ENCODE measurements at regions not wholly inside any gene's neighbourhood (a gene's known extent, or its start where the extent isn't known, plus 50 kb on each side); places are given as distances from the start of the nearest gene placed in this dataset.

DNA sequence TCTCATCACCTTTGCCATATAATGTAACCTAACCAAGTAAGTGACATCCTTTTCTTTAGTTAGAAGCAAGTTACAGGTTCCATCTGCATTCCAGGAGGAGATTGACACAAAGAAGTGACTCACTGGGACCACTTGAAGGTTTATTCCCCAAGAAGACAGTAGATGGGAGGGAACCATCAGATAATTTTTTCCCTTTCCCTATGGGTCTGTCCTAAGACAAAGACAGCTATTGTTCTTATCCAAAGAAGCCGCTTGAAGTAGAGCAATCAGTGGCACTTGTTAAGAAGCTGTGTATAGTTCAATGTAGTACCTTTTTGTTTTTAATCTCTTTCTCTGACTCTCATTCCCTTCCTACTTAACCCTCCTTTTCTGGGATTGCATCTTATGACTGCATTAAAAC is 139.9 kb upstream of the B3GALT2 start:
- Histone ChIP-seq H3K27me3 (ENCODE audit: control insufficient read depth, insufficient read depth, low read length) (no peaks in the 10 kb centered on the region), H3K9me3 (ENCODE audit: control insufficient read depth in 2 of 3, insufficient read depth in 1 of 3, low read length in 3 of 3) (peaks cover 0 to 11% (median 0%) of the 10 kb centered on the region in 3 donors), H3K36me3 (ENCODE audit: control insufficient read depth in 2 of 3, insufficient read depth in 3 of 3, low read length in 3 of 3) (no peaks in the 10 kb centered on the region), H3K4me3 (ENCODE audit: low read length in 3 of 3) (no peak overlapping the region), H3K27ac (ENCODE audit: low read depth in 2 of 2, low read length in 2 of 2) (no peak overlapping the region), H3K4me1 (ENCODE audit: control insufficient read depth in 2 of 3, insufficient read depth in 2 of 3, low read depth in 1 of 3, low read length in 3 of 3) (no peaks in the 10 kb centered on the region), H3K9ac (ENCODE audit: low read length in 3 of 3) (no peak overlapping the region)
- intact Hi-C loops (cut with DNase I): no loop called here
- no peak for DNase-seq
- FAIRE-seq: no peak
- TF ChIP-seq, protein P1, sequence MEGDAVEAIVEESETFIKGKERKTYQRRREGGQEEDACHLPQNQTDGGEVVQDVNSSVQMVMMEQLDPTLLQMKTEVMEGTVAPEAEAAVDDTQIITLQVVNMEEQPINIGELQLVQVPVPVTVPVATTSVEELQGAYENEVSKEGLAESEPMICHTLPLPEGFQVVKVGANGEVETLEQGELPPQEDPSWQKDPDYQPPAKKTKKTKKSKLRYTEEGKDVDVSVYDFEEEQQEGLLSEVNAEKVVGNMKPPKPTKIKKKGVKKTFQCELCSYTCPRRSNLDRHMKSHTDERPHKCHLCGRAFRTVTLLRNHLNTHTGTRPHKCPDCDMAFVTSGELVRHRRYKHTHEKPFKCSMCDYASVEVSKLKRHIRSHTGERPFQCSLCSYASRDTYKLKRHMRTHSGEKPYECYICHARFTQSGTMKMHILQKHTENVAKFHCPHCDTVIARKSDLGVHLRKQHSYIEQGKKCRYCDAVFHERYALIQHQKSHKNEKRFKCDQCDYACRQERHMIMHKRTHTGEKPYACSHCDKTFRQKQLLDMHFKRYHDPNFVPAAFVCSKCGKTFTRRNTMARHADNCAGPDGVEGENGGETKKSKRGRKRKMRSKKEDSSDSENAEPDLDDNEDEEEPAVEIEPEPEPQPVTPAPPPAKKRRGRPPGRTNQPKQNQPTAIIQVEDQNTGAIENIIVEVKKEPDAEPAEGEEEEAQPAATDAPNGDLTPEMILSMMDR (IDR thresholded peaks at IDR 0.05; ENCODE audit: borderline replicate concordance, extremely low read depth, insufficient read depth): no peak

DNA sequence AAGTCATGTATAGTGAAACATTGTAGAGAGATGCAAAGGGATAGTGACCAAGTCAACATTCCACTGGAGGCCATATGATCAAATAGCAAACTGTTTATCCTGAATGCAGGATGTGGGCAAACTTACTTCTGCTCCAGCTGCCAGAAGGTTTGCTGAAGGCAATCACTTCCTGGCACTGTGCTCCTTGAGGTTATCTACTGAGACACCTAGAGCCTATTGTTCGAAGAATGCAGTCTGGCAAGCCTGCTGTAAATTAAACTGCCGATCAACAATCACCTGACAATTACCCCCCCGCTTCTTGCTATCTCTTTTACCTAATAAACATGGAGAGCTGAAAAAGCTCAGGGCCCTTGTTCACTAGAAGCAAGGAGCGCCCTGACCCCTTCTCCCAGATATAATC is 139.4 kb upstream of the B3GALT2 start:
- no peak for FAIRE-seq
- H3K9ac ChIP-seq (ENCODE audit: low read length in 3 of 3): no peak overlapping the region

DNA sequence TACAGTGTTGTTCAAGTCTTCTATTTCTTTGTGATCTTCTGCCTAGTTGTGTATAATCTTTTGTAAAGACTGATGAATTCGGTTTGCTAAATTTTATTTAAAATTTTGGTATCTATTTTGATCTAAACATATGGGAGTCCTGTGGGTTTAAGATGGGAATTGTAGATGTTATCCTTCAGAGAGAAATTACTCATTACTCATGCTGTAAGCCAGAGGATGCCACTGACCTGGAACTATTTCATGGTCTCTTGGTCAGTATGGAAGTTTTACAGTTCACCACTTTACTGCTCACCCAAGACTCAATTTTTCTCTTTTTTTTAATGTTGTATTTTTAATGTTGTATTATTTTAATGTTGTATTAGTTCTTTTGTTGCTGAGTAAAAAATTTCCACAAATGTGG is 138.6 kb upstream of the B3GALT2 start:
- TF ChIP-seq, protein P1 (IDR thresholded peaks at IDR 0.05; ENCODE audit: borderline replicate concordance, extremely low read depth, insufficient read depth): no peak
- intact Hi-C loops (cut with DNase I): no loop called here
- H3K9ac ChIP-seq (ENCODE audit: low read length in 3 of 3): no peak overlapping the region
- FAIRE-seq (no peak), DNase-seq (no peak)
- H3K9me3 ChIP-seq (ENCODE audit: control insufficient read depth in 2 of 3, insufficient read depth in 1 of 3, low read length in 3 of 3): peaks cover 0 to 11% (median 0%) of the 10 kb centered on the region in 3 donors
- no peaks in the 10 kb centered on the region for H3K4me1 ChIP-seq (ENCODE audit: control insufficient read depth in 2 of 3, insufficient read depth in 2 of 3, low read depth in 1 of 3, low read length in 3 of 3)
- no peak overlapping the region for H3K27ac ChIP-seq (ENCODE audit: low read depth in 2 of 2, low read length in 2 of 2)
- no peaks in the 10 kb centered on the region for H3K27me3 ChIP-seq (ENCODE audit: control insufficient read depth, insufficient read depth, low read length)
- no peaks in the 10 kb centered on the region for H3K36me3 ChIP-seq (ENCODE audit: control insufficient read depth in 2 of 3, insufficient read depth in 3 of 3, low read length in 3 of 3)
- no peak overlapping the region for H3K4me3 ChIP-seq (ENCODE audit: low read length in 3 of 3)

More for the DNA sequence above, 139.4 kb upstream of the B3GALT2 start:
- intact Hi-C loops (cut with DNase I): no loop called here
- DNase-seq: no peak
- TF ChIP-seq, protein P1 (IDR thresholded peaks at IDR 0.05; ENCODE audit: borderline replicate concordance, extremely low read depth, insufficient read depth): no peak
- no peaks in the 10 kb centered on the region for H3K36me3 ChIP-seq (ENCODE audit: control insufficient read depth in 2 of 3, insufficient read depth in 3 of 3, low read length in 3 of 3)
- peaks cover 0 to 11% (median 0%) of the 10 kb centered on the region in 3 donors for H3K9me3 ChIP-seq (ENCODE audit: control insufficient read depth in 2 of 3, insufficient read depth in 1 of 3, low read length in 3 of 3)
- H3K27ac ChIP-seq (ENCODE audit: low read depth in 2 of 2, low read length in 2 of 2): no peak overlapping the region
- no peak overlapping the region for H3K4me3 ChIP-seq (ENCODE audit: low read length in 3 of 3)
- no peaks in the 10 kb centered on the region for H3K27me3 ChIP-seq (ENCODE audit: control insufficient read depth, insufficient read depth, low read length)
- no peaks in the 10 kb centered on the region for H3K4me1 ChIP-seq (ENCODE audit: control insufficient read depth in 2 of 3, insufficient read depth in 2 of 3, low read depth in 1 of 3, low read length in 3 of 3)

DNA sequence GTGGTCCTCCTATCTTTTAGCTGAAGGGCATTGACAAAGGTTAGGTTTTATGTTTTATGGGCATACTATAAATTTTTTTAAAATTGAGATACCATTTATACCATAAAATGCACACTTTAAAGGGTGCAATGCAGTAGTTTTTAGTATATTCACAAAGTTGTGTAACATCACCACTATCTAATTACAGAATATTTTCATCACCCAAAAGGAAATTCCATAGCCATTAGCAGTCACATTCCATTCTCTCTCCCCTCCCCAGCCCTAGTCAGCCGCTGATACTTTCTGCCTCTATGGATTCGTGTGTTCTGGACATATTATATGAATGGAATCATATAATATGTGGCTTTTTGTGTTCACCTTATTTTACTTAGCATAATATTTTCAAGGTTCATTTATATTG is 135.8 kb upstream of the B3GALT2 start:
- DNase-seq: no peak
- no peaks in the 10 kb centered on the region for H3K36me3 ChIP-seq (ENCODE audit: control insufficient read depth in 2 of 3, insufficient read depth in 3 of 3, low read length in 3 of 3)
- H3K4me1 ChIP-seq (ENCODE audit: control insufficient read depth in 2 of 3, insufficient read depth in 2 of 3, low read depth in 1 of 3, low read length in 3 of 3): no peaks in the 10 kb centered on the region
- TF ChIP-seq, protein P1 (IDR thresholded peaks at IDR 0.05; ENCODE audit: borderline replicate concordance, extremely low read depth, insufficient read depth): no peak
- H3K27me3 ChIP-seq (ENCODE audit: control insufficient read depth, insufficient read depth, low read length): no peaks in the 10 kb centered on the region
- H3K9me3 ChIP-seq (ENCODE audit: control insufficient read depth in 2 of 3, insufficient read depth in 1 of 3, low read length in 3 of 3): no peaks in the 10 kb centered on the region
- intact Hi-C loops (cut with DNase I): no loop called here
- no peak for FAIRE-seq
- H3K4me3 ChIP-seq (ENCODE audit: low read length in 3 of 3): no peak overlapping the region
- no peak overlapping the region for H3K27ac ChIP-seq (ENCODE audit: low read depth in 2 of 2, low read length in 2 of 2)
- no peak overlapping the region for H3K9ac ChIP-seq (ENCODE audit: low read length in 3 of 3)

Data from kidney (tissue), 13 donors.